Neural cell (in vitro differentiated cells): ENCODE measurements at regions not wholly inside any gene's neighbourhood (a gene's known extent, or its start where the extent isn't known, plus 50 kb on each side); places are given as distances from the start of the nearest gene placed in this dataset.
"Not testable (repeated sequence)": the region's sequence is repeated elsewhere in the genome, so short reads cannot be mapped to it uniquely, and the experiment has no call there.

Source experiments
- H2AFZ ChIP-seq: fragments of 200-600, 300-800 bp; sonication (generic), shearing (Covaris generic); 2 replicates; pipeline ENCODE4 v1.6.0; 2014; ENCODE audit warnings: low read depth, mild to moderate bottlenecking, antibody characterized with exemption, low read length, moderate library complexity
- H3F3A ChIP-seq: fragments of 200-600 bp; shearing (Covaris generic); 2 replicates; pipeline ENCODE4 v1.6.1; 2016; ENCODE audit warnings: mild to moderate bottlenecking, moderate library complexity, mixed read lengths, antibody characterized with exemption, low read length; ENCODE audit not compliant: insufficient read depth, poor library complexity, severe bottlenecking
- H3K27ac ChIP-seq: fragments of 200-600, 300-800 bp; sonication (generic), shearing (Covaris generic); 2 replicates; pipeline ENCODE4 v1.5.1; 2014; ENCODE audit warnings: mild to moderate bottlenecking, low read length, moderate library complexity
- H3K27me3 ChIP-seq: fragments of 300-800, 200-600 bp; sonication (generic), shearing (Covaris generic); 2 replicates; pipeline ENCODE4 v1.6.0; 2014; ENCODE audit warnings: mild to moderate bottlenecking, low read depth, low read length, moderate library complexity; ENCODE audit not compliant: insufficient read depth
- H3K36me3 ChIP-seq: fragments of 300-800, 200-600 bp; sonication (generic), shearing (Covaris generic); 2 replicates; pipeline ENCODE4 v1.5.1; 2014; ENCODE audit warnings: mild to moderate bottlenecking, antibody characterized with exemption, low read length, moderate library complexity; ENCODE audit not compliant: insufficient read depth
- H3K4me2 ChIP-seq: fragments of 300-800, 200-600 bp; sonication (generic), shearing (Covaris generic); 2 replicates; pipeline ENCODE4 v1.6.0; 2014; ENCODE audit warnings: mild to moderate bottlenecking, low read length
- H3K4me3 ChIP-seq: fragments of 300-800, 200-600 bp; sonication (generic), shearing (Covaris generic); 2 replicates; pipeline ENCODE4 v1.5.1; 2014; ENCODE audit warnings: mild to moderate bottlenecking, low read length, moderate library complexity
- H3K79me2 ChIP-seq: fragments of 200-600 bp; shearing (Covaris generic); replicated peaks from 2 replicates; pipeline ENCODE4 v1.6.0; 2014; ENCODE audit warnings: mild to moderate bottlenecking, low read length, moderate library complexity; ENCODE audit not compliant: insufficient read depth
- H3K9ac ChIP-seq: fragments of 300-800, 200-600 bp; sonication (generic), shearing (Covaris generic); 2 replicates; pipeline ENCODE4 v1.6.1; 2016; ENCODE audit warnings: mild to moderate bottlenecking, low read length, mixed read lengths
- H3K9me2 ChIP-seq: fragments of 200-600 bp; shearing (Covaris generic); 2 replicates; pipeline ENCODE4 v1.6.1; 2016; ENCODE audit warnings: mild to moderate bottlenecking, low read length, mixed read lengths; ENCODE audit not compliant: insufficient read depth
- H3K9me3 ChIP-seq: fragments of 200-600, 300-800 bp; sonication (generic), shearing (Covaris generic); 2 replicates; pipeline ENCODE4 v1.6.1; 2016; ENCODE audit warnings: mild to moderate bottlenecking, mixed run types, low read length, moderate library complexity, mixed read lengths
- H4K20me1 ChIP-seq: fragments of 200-600 bp; shearing (Covaris generic); 2 replicates; pipeline ENCODE4 v1.6.1; 2016; ENCODE audit warnings: mild to moderate bottlenecking, mixed run types; ENCODE audit not compliant: insufficient read depth
- EP300 ChIP-seq: fragments of 450-650 bp; conservative IDR thresholded peaks from 2 replicates; pipeline ENCODE4 v1.6.1; 2014; ENCODE audit warnings: antibody characterized with exemption, mild to moderate bottlenecking, moderate library complexity; ENCODE audit not compliant: poor library complexity, severe bottlenecking
- EZH2 ChIP-seq: fragments of 200-600, 300-800 bp; shearing (Covaris generic), sonication (generic); IDR thresholded peaks from 2 replicates; pipeline ENCODE4 v1.6.1; 2014; ENCODE audit warnings: antibody characterized with exemption, low read length, borderline replicate concordance, mild to moderate bottlenecking; ENCODE audit not compliant: insufficient read depth, poor library complexity, severe bottlenecking
- MXI1 ChIP-seq: fragments of 450-650 bp; conservative IDR thresholded peaks from 2 replicates; pipeline ENCODE4 v1.6.1; 2014; ENCODE audit warnings: antibody characterized with exemption, mild to moderate bottlenecking; ENCODE audit not compliant: poor library complexity, severe bottlenecking
- POLR2AphosphoS5 ChIP-seq: IDR thresholded peaks from 2 replicates; pipeline ENCODE4 v1.6.1; 2012
- RAD21 ChIP-seq: fragments of 450-650 bp; conservative IDR thresholded peaks from 2 replicates; pipeline ENCODE4 v1.6.1; 2014; ENCODE audit warnings: antibody characterized with exemption, mild to moderate bottlenecking, moderate library complexity
- SMC3 ChIP-seq: fragments of 450-650 bp; conservative IDR thresholded peaks from 2 replicates; pipeline ENCODE4 v1.6.1; 2014; ENCODE audit warnings: antibody characterized with exemption, mild to moderate bottlenecking, moderate library complexity; ENCODE audit not compliant: poor library complexity
- TAF1 ChIP-seq: IDR thresholded peaks from 2 replicates; pipeline ENCODE4 v1.6.1; 2012; ENCODE audit warnings: low read depth
- TF ChIP-seq, protein P1 (sequence below): IDR thresholded peaks from 2 replicates; pipeline ENCODE4 v1.6.1; 2012; ENCODE audit warnings: borderline replicate concordance
- TF ChIP-seq, protein P2 (sequence below): fragments of 450-650 bp; IDR thresholded peaks from 2 replicates; pipeline ENCODE4 v1.5.1; 2014; ENCODE audit warnings: antibody characterized with exemption, mild to moderate bottlenecking, moderate library complexity; ENCODE audit not compliant: poor library complexity, severe bottlenecking

DNA sequence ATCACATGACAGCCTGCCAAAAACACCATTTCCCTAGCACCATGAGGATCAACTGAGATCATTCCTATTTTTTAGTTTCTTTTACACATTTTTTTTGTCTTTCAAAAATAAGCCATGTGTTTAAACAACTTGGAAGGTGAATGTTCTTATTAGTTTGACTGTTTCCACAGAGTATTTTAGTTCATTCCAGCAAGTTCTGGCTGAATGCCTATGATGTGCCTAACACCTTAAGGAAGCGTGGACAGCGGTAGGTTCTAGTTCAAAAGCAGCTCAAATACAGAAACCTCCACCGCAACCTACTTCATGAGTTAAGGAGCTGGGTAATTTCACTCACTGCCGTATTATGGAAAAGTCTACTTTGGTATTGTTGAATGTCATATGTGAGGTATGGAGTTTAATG, 101.3 kb upstream of the ADAMTS9 start:
- Histone ChIP-seq H3K9me3 (no peaks in the 10 kb centered on the region), H3K27me3 (no peaks in the 10 kb centered on the region), H3F3A (no peaks in the 10 kb centered on the region), H2AFZ (no peak overlapping the region), H4K20me1 (no peaks in the 10 kb centered on the region), H3K4me3 (no peak overlapping the region), H3K9ac (no peak overlapping the region), H3K9me2 (no peaks in the 10 kb centered on the region), H3K27ac (no peak overlapping the region), H3K79me2 (no peaks in the 10 kb centered on the region), H3K4me2 (no peak overlapping the region), H3K36me3 (no peaks in the 10 kb centered on the region)
- no peak for TF ChIP-seq RAD21
- no peak for TF ChIP-seq SMC3
- TF ChIP-seq TAF1, result no peak
- no peak for TF ChIP-seq MXI1
- TF ChIP-seq EP300, result no peak
- TF ChIP-seq, protein P1, sequence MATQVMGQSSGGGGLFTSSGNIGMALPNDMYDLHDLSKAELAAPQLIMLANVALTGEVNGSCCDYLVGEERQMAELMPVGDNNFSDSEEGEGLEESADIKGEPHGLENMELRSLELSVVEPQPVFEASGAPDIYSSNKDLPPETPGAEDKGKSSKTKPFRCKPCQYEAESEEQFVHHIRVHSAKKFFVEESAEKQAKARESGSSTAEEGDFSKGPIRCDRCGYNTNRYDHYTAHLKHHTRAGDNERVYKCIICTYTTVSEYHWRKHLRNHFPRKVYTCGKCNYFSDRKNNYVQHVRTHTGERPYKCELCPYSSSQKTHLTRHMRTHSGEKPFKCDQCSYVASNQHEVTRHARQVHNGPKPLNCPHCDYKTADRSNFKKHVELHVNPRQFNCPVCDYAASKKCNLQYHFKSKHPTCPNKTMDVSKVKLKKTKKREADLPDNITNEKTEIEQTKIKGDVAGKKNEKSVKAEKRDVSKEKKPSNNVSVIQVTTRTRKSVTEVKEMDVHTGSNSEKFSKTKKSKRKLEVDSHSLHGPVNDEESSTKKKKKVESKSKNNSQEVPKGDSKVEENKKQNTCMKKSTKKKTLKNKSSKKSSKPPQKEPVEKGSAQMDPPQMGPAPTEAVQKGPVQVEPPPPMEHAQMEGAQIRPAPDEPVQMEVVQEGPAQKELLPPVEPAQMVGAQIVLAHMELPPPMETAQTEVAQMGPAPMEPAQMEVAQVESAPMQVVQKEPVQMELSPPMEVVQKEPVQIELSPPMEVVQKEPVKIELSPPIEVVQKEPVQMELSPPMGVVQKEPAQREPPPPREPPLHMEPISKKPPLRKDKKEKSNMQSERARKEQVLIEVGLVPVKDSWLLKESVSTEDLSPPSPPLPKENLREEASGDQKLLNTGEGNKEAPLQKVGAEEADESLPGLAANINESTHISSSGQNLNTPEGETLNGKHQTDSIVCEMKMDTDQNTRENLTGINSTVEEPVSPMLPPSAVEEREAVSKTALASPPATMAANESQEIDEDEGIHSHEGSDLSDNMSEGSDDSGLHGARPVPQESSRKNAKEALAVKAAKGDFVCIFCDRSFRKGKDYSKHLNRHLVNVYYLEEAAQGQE, result no peak
- TF ChIP-seq EZH2, result no peak
- TF ChIP-seq, protein P2, sequence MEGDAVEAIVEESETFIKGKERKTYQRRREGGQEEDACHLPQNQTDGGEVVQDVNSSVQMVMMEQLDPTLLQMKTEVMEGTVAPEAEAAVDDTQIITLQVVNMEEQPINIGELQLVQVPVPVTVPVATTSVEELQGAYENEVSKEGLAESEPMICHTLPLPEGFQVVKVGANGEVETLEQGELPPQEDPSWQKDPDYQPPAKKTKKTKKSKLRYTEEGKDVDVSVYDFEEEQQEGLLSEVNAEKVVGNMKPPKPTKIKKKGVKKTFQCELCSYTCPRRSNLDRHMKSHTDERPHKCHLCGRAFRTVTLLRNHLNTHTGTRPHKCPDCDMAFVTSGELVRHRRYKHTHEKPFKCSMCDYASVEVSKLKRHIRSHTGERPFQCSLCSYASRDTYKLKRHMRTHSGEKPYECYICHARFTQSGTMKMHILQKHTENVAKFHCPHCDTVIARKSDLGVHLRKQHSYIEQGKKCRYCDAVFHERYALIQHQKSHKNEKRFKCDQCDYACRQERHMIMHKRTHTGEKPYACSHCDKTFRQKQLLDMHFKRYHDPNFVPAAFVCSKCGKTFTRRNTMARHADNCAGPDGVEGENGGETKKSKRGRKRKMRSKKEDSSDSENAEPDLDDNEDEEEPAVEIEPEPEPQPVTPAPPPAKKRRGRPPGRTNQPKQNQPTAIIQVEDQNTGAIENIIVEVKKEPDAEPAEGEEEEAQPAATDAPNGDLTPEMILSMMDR, result no peak
- no peak for TF ChIP-seq POLR2AphosphoS5

- Histone ChIP-seq H3K36me3 (no peaks in the 10 kb centered on the region), H3K27ac (no peak overlapping the region), H2AFZ (no peak overlapping the region), H3K9me2 (no peaks in the 10 kb centered on the region), H3K4me3 (no peak overlapping the region), H3K9me3 (no peaks in the 10 kb centered on the region), H4K20me1 (no peaks in the 10 kb centered on the region), H3K9ac (no peak overlapping the region), H3K79me2 (no peaks in the 10 kb centered on the region), H3K27me3 (no peaks in the 10 kb centered on the region), H3K4me2 (no peak overlapping the region), H3F3A (no peaks in the 10 kb centered on the region)
- TF ChIP-seq, protein P1, result no peak
- TF ChIP-seq EZH2, result no peak
- no peak for TF ChIP-seq POLR2AphosphoS5
- TF ChIP-seq RAD21, result no peak
- TF ChIP-seq EP300, result no peak
- no peak for TF ChIP-seq SMC3
- TF ChIP-seq, protein P2, result no peak
- no peak for TF ChIP-seq TAF1
These were observed 95.4 kb upstream of the ADAMTS9 start for GRCh38 chr3:64783200-64783599.

GRCh38 chr3:64780923-64781322, 93.1 kb upstream of the ADAMTS9 start:
- H3K4me3 ChIP-seq, H3K27me3 ChIP-seq, H4K20me1 ChIP-seq, H3K9me3 ChIP-seq, H3K9ac ChIP-seq, H3K79me2 ChIP-seq, H3K4me2 ChIP-seq, H3F3A ChIP-seq, H3K36me3 ChIP-seq, H2AFZ ChIP-seq, H3K27ac ChIP-seq, H3K9me2 ChIP-seq: not testable (repeated sequence)
